ENCODE measurements at regions not wholly inside any gene's neighbourhood (a gene's known extent, or its start where the extent isn't known, plus 50 kb on each side); places are given as distances from the start of the nearest gene placed in this dataset.

DNA sequence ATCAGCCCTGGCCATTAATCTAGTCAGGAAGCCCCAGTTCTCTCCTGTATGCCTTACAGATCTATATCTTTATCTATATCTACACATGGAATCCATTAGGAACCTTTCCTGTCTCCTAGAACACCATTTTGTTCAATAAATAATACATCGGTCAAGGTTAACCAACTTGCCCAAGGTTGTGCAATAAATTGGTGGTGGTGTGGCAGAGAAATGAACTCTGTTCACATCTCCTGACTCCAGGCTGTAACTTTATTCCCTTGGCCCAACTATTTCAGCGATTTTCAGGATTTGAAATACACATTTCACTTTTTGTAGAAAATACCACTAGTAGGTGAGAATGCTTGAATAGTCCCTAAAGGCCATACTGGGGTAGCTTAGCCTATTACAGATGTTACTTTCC lies 712.5 kb upstream of the FZD8 start:
- DNase-seq, result no peak

- DNase-seq, result no peak
These were observed 709.1 kb upstream of the FZD8 start for GRCh38 chr10:36351159-36351558.

DNA sequence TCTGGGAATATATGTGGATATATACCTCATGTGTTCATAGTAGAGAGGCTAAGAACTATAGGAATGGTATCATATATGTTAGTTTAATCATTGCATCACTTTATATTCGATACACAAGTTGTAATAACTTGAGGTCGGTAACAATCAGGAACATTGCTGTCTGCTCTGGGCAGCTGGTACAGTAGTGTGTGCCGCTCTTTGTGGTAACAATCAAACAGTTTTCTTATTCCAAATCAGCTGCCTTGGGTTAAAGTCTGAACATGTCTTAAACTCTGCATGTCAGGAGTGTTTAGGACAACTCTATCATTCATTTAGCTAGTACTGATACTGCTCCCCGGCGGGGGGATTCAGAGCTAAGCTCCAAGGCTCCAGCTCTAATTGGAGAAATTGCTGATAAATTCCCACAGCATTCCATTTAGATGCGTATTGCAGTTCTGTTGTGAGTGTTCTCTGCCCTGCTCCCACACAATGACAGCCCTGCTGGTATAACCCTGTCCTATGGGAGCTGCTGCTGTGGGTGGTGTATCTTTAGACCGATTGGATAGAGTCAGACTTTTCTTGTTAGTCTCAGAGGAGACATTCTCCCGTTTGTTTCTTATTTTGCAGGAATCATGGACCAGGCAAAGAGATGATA lies 707.5 kb upstream of the FZD8 start:
- DNase-seq, result no peak

DNA sequence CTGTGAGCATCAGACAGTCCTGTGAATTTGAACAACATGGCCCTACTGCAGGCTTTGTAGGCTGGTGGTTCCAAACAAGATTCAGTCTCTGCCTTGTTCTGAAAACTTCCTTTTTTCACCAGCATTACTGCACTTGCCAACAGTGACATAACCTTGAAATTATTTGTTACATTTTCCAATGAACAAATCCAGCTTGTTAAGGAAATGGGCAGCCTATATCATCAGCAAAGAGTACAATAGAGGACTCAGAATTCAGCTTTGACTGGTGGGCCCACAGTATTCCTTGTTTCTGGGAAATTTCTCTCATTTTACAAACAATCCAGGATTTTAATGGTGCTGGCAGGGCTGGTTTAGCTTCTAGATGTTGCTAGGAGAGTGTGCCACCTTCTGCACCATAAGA lies 703.7 kb upstream of the FZD8 start:
- no peak for DNase-seq

GRCh38 chr10:36345175-36345533 lies 703.1 kb upstream of the FZD8 start:
- DNase-seq, result no peak

DNA sequence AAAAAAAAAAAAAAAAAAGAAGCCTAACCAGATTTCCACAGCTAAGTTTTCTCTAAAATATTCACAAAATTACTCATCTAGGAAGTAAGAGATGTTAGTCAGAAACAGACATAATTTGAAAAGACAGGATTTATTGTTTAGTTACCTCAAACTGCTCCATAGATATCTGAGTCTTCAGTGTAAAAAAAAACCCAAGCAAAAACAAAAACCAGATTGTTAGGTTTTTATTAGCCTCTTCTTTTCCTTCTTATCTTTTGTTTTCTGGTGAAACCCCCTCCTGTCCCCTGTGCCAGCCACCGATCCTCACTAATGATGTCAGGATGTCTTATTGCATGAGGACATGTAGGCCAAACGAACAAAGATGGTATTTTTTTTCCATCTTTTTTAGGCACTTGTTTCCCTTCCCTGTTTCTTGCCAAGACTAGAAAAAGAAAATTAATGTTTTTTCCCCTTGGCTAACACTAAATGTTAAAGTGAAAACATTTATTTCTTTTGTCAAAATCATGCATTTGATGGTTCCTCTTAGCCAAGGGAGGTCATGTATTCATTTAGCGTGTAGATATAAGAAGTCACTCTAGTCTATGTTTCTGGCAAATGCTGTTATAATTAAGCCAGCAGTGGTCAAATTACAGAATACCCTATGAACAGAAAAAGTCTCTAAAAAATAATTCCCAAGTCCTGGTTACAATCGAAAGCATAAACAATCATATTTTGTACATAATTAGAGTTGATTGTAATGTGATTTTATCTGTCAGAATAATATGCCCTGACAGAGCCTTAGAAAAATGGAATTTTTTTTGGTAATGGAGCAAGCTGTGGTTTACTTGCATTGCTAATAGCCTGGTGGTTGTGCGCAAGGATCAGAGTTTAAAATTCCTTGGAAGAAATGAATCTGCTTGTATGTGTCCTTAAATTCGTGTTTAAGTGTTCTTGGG lies 702.4 kb upstream of the FZD8 start:
- DNase-seq, result no peak

GRCh38 chr10:36342781-36343180 lies 700.7 kb upstream of the FZD8 start:
- no peak for DNase-seq

DNA sequence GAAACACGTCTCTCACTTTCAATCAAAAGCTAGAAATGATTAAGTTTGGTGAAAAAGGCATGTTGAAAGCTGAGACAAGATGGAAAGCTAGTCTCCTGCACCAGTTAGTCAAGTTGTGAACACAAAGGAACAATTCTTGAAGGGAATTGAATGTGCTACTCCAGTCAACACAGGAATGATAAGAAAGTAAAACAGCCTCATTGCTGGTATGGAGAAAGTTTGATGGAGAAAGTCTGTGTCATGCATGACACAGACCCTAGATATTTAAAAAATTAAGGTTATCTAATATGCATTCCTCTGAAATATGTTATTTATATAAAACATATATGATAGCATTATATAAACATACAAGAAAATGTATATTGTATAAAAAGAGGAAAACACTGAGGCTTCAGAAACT lies 699.4 kb upstream of the FZD8 start:
- DNase-seq, result no peak

DNA sequence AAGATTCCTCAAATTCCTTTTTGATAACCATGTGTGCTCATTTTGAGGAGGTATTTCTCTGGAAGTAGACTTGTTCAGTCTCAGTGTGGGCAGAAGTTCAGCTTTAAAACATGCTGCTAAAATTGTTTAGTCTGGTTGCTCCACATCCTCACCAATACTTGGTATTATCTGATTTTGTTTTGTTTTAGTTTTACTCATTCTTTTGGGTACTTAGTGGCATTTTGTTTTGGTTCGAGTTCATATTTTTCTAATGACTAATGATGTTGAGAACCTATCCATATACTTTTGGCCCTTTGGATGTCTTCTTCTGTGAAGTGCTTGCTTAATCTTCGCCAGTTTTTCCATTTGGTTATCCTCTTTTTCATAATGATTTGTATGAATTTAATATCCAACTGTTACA lies 694.2 kb upstream of the FZD8 start:
- no peak for DNase-seq

- no peak for DNase-seq
These were observed 691.4 kb upstream of the FZD8 start for GRCh38 chr10:36333446-36333845.

GRCh38 chr10:36332926-36333325 lies 690.8 kb upstream of the FZD8 start:
- DNase-seq, result no peak

GRCh38 chr10:36331121-36331520 lies 689.0 kb upstream of the FZD8 start:
- no peak for DNase-seq

DNA sequence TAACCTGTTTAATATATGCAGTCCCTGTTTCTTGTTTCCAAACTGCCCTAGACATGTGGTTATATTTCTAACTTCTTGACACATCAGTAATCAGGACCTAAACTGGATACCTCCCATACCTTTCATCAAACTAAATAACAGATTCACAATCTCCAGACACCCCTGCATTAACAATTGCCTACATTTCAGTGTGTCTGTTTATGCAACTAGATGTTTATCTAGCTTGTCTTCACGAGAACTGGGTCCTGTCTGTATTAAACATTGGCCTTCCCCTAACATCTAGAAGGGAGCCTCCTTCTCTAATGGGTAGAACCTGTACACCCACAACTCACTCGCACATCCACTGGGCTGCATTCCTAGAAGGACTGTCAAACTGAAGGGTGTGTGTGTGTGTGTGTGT lies 683.7 kb upstream of the FZD8 start:
- DNase-seq, result no peak

DNA sequence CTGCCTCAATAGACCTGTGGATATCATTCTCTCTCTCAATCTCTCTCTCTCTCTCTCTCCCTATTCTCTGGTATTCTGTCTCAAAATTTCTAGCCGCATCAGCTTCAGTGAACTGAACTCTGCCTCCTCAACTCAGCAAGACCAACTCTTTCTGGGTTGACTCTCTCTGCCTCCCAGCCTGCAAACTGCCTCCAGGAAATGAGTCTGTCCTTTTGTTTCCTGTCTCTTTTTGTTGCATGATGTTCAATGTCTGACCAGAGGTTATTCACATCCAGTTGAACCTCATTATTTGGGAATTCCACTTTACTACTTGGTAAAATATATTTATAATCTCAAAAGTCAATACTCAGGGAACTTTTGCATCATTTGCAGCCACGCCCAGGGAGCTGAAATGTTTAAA lies 682.7 kb upstream of the FZD8 start:
- DNase-seq, result no peak

DNA sequence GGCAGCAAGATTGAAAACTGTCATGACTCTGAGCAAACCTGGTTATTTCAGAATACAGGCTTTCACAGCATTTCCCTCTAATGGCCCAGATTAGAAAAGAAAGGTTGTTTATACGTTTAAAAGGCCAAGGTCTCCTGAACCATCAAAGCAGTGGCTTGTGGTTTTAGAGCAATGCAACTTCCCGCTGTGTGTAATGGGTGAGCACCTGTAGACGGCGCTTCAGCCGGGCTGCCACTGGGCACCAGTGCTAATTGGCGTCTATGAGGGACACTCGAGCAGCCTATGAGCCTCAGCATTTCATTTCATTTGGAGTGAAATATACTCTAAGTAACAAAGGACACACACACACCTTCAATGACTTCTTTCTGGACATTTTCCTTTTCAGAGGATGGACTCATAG lies 671.0 kb upstream of the FZD8 start:
- DNase-seq, result no peak

- DNase-seq, result no peak
These were observed 661.8 kb upstream of the FZD8 start for GRCh38 chr10:36303896-36304295.

- DNase-seq, result no peak
These were observed 660.0 kb upstream of the FZD8 start for GRCh38 chr10:36302086-36302485.

GRCh38 chr10:36301539-36301938 lies 659.4 kb upstream of the FZD8 start:
- no peak for DNase-seq

GRCh38 chr10:36301139-36301538 lies 659.0 kb upstream of the FZD8 start:
- DNase-seq, result no peak

DNA sequence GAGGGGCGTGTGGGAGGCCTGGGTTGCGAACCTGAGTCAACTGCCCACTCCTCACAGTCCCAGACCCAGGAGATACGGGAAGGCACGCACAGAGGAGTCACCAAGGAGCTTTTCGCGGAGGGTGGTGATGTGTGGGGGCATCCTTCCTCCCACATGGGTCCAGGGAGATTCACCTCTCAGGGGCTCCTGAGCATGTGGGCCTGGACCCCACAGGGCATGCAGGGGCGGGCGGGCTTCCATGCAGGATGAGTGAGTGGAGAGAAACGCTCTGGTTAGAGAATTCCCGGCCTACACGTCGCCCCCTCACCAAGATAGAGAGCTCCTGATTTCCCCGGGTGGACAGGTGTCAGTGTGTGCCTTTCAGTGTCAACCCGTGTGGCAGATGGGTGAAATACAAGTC lies 641.7 kb upstream of the FZD8 start:
- no peak for DNase-seq

- no peak for DNase-seq
These were observed 639.8 kb upstream of the FZD8 start for GRCh38 chr10:36281831-36282331.

GRCh38 chr10:36280890-36281499 lies 638.9 kb upstream of the FZD8 start:
- no peak for DNase-seq

DNA sequence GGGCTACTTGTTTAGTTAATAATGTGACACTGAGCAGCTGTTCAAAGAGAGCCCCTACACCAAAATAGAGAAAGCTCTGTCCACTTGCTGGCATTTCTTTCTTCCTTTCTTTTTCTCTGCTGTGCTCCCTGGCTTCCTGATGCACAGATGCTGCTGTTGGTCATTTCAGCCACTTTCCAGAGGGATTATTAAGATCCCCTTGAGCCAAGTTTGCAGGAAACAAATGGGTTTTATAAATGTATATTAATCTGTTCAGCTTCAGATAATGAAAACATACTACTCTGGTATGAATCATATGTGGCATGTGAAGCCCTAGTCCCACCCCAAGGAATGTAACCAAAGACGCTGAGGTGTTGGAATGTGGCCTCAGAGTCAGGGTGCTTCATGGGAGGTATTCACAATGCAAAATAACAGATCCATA lies 638.2 kb upstream of the FZD8 start:
- DNase-seq, result no peak

DNA sequence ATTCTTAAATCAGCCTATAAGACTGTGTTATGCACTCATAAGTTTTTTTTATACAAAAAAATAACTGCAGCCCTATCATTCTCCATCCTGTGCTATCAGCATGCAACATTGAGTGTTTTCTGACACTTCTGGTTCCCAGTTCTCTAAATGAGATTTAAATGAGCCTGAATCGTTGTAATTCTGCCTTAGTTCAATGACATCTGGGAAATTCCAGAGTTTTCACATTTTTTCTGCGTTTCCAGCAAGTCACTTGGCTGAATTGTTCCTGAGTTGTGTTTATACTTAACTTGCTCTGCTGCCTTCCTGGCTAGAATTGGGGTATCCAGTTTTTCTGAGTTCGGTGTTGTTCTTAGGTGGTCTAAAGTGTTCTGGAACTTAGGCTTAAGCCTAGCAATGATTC lies 636.1 kb upstream of the FZD8 start:
- no peak for DNase-seq

All from RPMI8226 (cell line).